Left lung (tissue), 4 donors: ENCODE measurements at regions not wholly inside any gene's neighbourhood (a gene's known extent, or its start where the extent isn't known, plus 50 kb on each side); places are given as distances from the start of the nearest gene placed in this dataset.
A peak's percentile ranks its signal among the peaks of the same experiment; 100 is the strongest.
"Not testable (repeated sequence)": the region's sequence is repeated elsewhere in the genome, so short reads cannot be mapped to it uniquely, and the experiment has no call there.

Experiments
- ATAC-seq: fragments of 200-7000 bp; cut with Tn5 transposase; one replicate; pipeline ENCODE4 v1.9.1; 2020; ENCODE audit warnings: moderate library complexity
- DNase-seq, 4 donors: peaks; one replicate each; pipeline ENCODE4 v3.0.0-alpha.2; 2013 to 2020
- H3K27ac ChIP-seq, 2 donors: fragments of 200-600 bp; sonication (generic) in 1 of 2; one replicate each; pipeline versions ENCODE4 v1.5.0 to v1.8.0; 2020 to 2021
- H3K27me3 ChIP-seq, 2 donors: fragments of 200-600 bp; sonication (generic) in 1 of 2; one replicate each; pipeline versions ENCODE4 v1.5.0 to v1.8.0; 2020 to 2021
- H3K36me3 ChIP-seq, 2 donors: fragments of 200-600 bp; sonication (generic) in 1 of 2; one replicate each; pipeline versions ENCODE4 v1.5.0 to v1.8.0; 2020 to 2021
- H3K4me1 ChIP-seq, 2 donors: fragments of 200-600 bp; one replicate each; pipeline ENCODE4 v1.8.0; 2021
- H3K4me3 ChIP-seq, 2 donors: fragments of 200-600 bp; sonication (generic) in 1 of 2; one replicate each; pipeline versions ENCODE4 v1.5.0 to v1.8.0; 2020 to 2021; ENCODE audit warnings: mild to moderate bottlenecking in 1 of 2
- H3K9me3 ChIP-seq, 2 donors: fragments of 200-600 bp; sonication (generic) in 1 of 2; one replicate each; pipeline versions ENCODE4 v1.5.0 to v1.8.0; 2020 to 2021
- CTCF ChIP-seq, 2 donors: fragments of 200-600 bp; sonication (generic) in 1 of 2; IDR thresholded peaks; one replicate each; pipeline versions ENCODE4 v1.5.0 to v1.8.0; 2021; ENCODE audit warnings: antibody characterized with exemption in 2 of 2
- intact Hi-C, 2 donors: fragments of 100-400 bp; cut with DNase I; formaldehyde crosslinking; loops; one replicate each; pipeline versions ENCODE4 v1.11.2 to v1.14.2; 2022
- donor health status: DM: no; HTN: yes; CAD: no.
- donor health status: DM: no; HTN: no; CAD: no.

GRCh38 chr22:22366537-22366936 is 122.0 kb downstream of the VPREB1 start:
- peaks cover 0 to 28% of the 10 kb centered on the region in 2 donors for H3K27me3 ChIP-seq
- no peak for TF ChIP-seq CTCF (IDR thresholded peaks at IDR 0.05)
- ATAC-seq = no peak
- H3K36me3 ChIP-seq = no peaks in the 10 kb centered on the region
- DNase-seq = no peak
- no peaks in the 10 kb centered on the region for H3K4me1 ChIP-seq
- H3K27ac ChIP-seq = no peak overlapping the region
- no peak overlapping the region for H3K4me3 ChIP-seq
- intact Hi-C loops = no loop called here
- no peaks in the 10 kb centered on the region for H3K9me3 ChIP-seq

GRCh38 chr22:22368516-22368915 is 123.9 kb downstream of the VPREB1 start:
- TF ChIP-seq CTCF (IDR thresholded peaks at IDR 0.05) = no peak
- no peaks in the 10 kb centered on the region for H3K9me3 ChIP-seq
- no peaks in the 10 kb centered on the region for H3K36me3 ChIP-seq
- H3K27ac ChIP-seq = no peak overlapping the region
- DNase-seq = no peak
- H3K4me3 ChIP-seq = no peak overlapping the region
- peaks cover 0 to 23% of the 10 kb centered on the region in 2 donors for H3K27me3 ChIP-seq
- H3K4me1 ChIP-seq = no peaks in the 10 kb centered on the region
- ATAC-seq = no peak
- intact Hi-C loops = no loop called here

- peaks cover 0 to 14% of the 10 kb centered on the region in 2 donors for H3K27me3 ChIP-seq
- intact Hi-C loops = not testable (repeated sequence)
Observed at GRCh38 chr22:22369219-22369963, 124.8 kb downstream of the VPREB1 start.

GRCh38 chr22:22369964-22370270 is 125.3 kb downstream of the VPREB1 start:
- no peak overlapping the region for H3K4me3 ChIP-seq
- TF ChIP-seq CTCF (IDR thresholded peaks at IDR 0.05) = no peak
- H3K4me1 ChIP-seq = no peaks in the 10 kb centered on the region

More at GRCh38 chr22:22369219-22369963, 124.8 kb downstream of the VPREB1 start:
- not testable (repeated sequence) for ATAC-seq, H3K27ac ChIP-seq, H3K4me3 ChIP-seq, H3K9me3 ChIP-seq, H3K36me3 ChIP-seq, H3K4me1 ChIP-seq
- peak in 1 of 4 donors; percentile 33 for DNase-seq

GRCh38 chr22:22371031-22371541 is 126.5 kb downstream of the VPREB1 start:
- DNase-seq (no peak), ATAC-seq (no peak)
- intact Hi-C loops = no loop called here
- Histone ChIP-seq H3K4me3 (no peak overlapping the region), H3K9me3 (no peaks in the 10 kb centered on the region), H3K36me3 (no peaks in the 10 kb centered on the region), H3K27me3 (peaks cover 0 to 23% of the 10 kb centered on the region in 2 donors), H3K4me1 (no peaks in the 10 kb centered on the region), H3K27ac (no peak overlapping the region)
- no peak for TF ChIP-seq CTCF (IDR thresholded peaks at IDR 0.05)

More at GRCh38 chr22:22369964-22370270, 125.3 kb downstream of the VPREB1 start:
- ATAC-seq = peak; percentile 62
- no peaks in the 10 kb centered on the region for H3K36me3 ChIP-seq
- peaks cover 0 to 17% of the 10 kb centered on the region in 2 donors for H3K27me3 ChIP-seq
- no peaks in the 10 kb centered on the region for H3K9me3 ChIP-seq
- H3K27ac ChIP-seq = no peak overlapping the region
- intact Hi-C loops = no loop called here
- DNase-seq = no peak
